Lower lobe of right lung (tissue), 2 donors: ENCODE measurements at regions not wholly inside any gene's neighbourhood (a gene's known extent, or its start where the extent isn't known, plus 50 kb on each side); places are given as distances from the start of the nearest gene placed in this dataset.

Experiments
- ATAC-seq, 2 donors: fragments of 200-7000 bp; cut with Tn5 transposase; one replicate each; pipeline ENCODE4 v1.9.1; 2020 to 2022; ENCODE audit warnings: mild to moderate bottlenecking in 2 of 2, moderate library complexity in 2 of 2
- DNase-seq: peaks from one replicate; pipeline ENCODE4 v3.0.0-alpha.2; 2020
- H3K27ac ChIP-seq: fragments of 200-600 bp; one replicate; pipeline ENCODE4 v1.8.0; 2022
- H3K27me3 ChIP-seq: fragments of 200-600 bp; one replicate; pipeline ENCODE4 v1.8.0; 2022; ENCODE audit warnings: low read depth
- H3K36me3 ChIP-seq: fragments of 200-600 bp; one replicate; pipeline ENCODE4 v1.8.0; 2022; ENCODE audit warnings: mild to moderate bottlenecking
- H3K4me1 ChIP-seq: fragments of 200-600 bp; one replicate; pipeline ENCODE4 v1.8.0; 2022
- H3K4me3 ChIP-seq: fragments of 200-600 bp; one replicate; pipeline ENCODE4 v1.8.0; 2022; ENCODE audit warnings: mild to moderate bottlenecking
- H3K9me3 ChIP-seq: fragments of 200-600 bp; one replicate; pipeline ENCODE4 v1.8.0; 2022
- CTCF ChIP-seq: fragments of 200-600 bp; IDR thresholded peaks from one replicate; pipeline ENCODE4 v1.8.0; 2022; ENCODE audit warnings: antibody characterized with exemption, mild to moderate bottlenecking
- intact Hi-C: fragments of 100-400 bp; cut with DNase I; formaldehyde crosslinking; loops from one replicate; pipeline ENCODE4 v1.11.0; 2022
- donor health status: DM: no; HTN: yes; CAD: no; lungs with severe emphysema.

- Histone ChIP-seq H3K27me3 (no peaks in the 10 kb centered on the region), H3K36me3 (no peaks in the 10 kb centered on the region), H3K9me3 (no peaks in the 10 kb centered on the region), H3K27ac (no peak overlapping the region), H3K4me1 (no peaks in the 10 kb centered on the region), H3K4me3 (no peak overlapping the region)
- ATAC-seq (no peak), DNase-seq (no peak)
- TF ChIP-seq CTCF, result no peak
- intact Hi-C loops, result no loop called here
Measured at GRCh38 chr4:137968956-137969678, 273.0 kb downstream of the SLC7A11 start.

- no peak overlapping the region for H3K27ac ChIP-seq
- ATAC-seq (no peak), DNase-seq (no peak)
- intact Hi-C loops, result no loop called here
- no peak overlapping the region for H3K4me3 ChIP-seq
- H3K36me3 ChIP-seq, result no peaks in the 10 kb centered on the region
- H3K9me3 ChIP-seq, result no peaks in the 10 kb centered on the region
- no peak for TF ChIP-seq CTCF
- no peaks in the 10 kb centered on the region for H3K4me1 ChIP-seq
- H3K27me3 ChIP-seq, result no peaks in the 10 kb centered on the region
Measured at GRCh38 chr4:137967480-137968190, 274.5 kb downstream of the SLC7A11 start.

GRCh38 chr4:137966504-137966903 is 275.6 kb downstream of the SLC7A11 start:
- H3K4me3 ChIP-seq, result no peak overlapping the region
- H3K36me3 ChIP-seq, result no peaks in the 10 kb centered on the region
- DNase-seq (no peak), ATAC-seq (no peak)
- no peak for TF ChIP-seq CTCF
- no peaks in the 10 kb centered on the region for H3K4me1 ChIP-seq
- intact Hi-C loops, result no loop called here
- H3K27ac ChIP-seq, result no peak overlapping the region
- H3K9me3 ChIP-seq, result no peaks in the 10 kb centered on the region
- H3K27me3 ChIP-seq, result no peaks in the 10 kb centered on the region

- Histone ChIP-seq H3K4me3 (no peak overlapping the region), H3K36me3 (no peaks in the 10 kb centered on the region), H3K27ac (no peak overlapping the region), H3K9me3 (no peaks in the 10 kb centered on the region), H3K27me3 (no peaks in the 10 kb centered on the region), H3K4me1 (peaks cover 5% of the 10 kb centered on the region)
- DNase-seq (no peak), ATAC-seq (peak; percentile 83 to 93)
- TF ChIP-seq CTCF, result no peak
- intact Hi-C loops, result no loop called here
Measured at GRCh38 chr4:137961051-137961438, 281.1 kb downstream of the SLC7A11 start.

GRCh38 chr4:137960371-137961050 is 281.6 kb downstream of the SLC7A11 start:
- no peak for TF ChIP-seq CTCF
- ATAC-seq, result peak in 1 of 2 donors; percentile 21
- Histone ChIP-seq H3K36me3 (no peaks in the 10 kb centered on the region), H3K27ac (no peak overlapping the region), H3K27me3 (no peaks in the 10 kb centered on the region), H3K4me3 (no peak overlapping the region), H3K4me1 (peaks cover 5% of the 10 kb centered on the region), H3K9me3 (no peaks in the 10 kb centered on the region)
- intact Hi-C loops, result no loop called here
- no peak for DNase-seq
